ENCODE measurements at regions not wholly inside any gene's neighbourhood (a gene's known extent, or its start where the extent isn't known, plus 50 kb on each side); places are given as distances from the start of the nearest gene placed in this dataset.
"Not testable (repeated sequence)": the region's sequence is repeated elsewhere in the genome, so short reads cannot be mapped to it uniquely, and the experiment has no call there.

GRCh38 chr2:82175210-82175609 is 1870.7 kb upstream of the LRRTM1 start:
- not testable (repeated sequence) for DNase-seq; H3K27me3 Mint-ChIP-seq; H3K4me3 Mint-ChIP-seq; H3K36me3 Mint-ChIP-seq; H3K9me3 Mint-ChIP-seq; H3K27ac Mint-ChIP-seq; H3K4me1 Mint-ChIP-seq; ATAC-seq (replicated peaks)

DNA sequence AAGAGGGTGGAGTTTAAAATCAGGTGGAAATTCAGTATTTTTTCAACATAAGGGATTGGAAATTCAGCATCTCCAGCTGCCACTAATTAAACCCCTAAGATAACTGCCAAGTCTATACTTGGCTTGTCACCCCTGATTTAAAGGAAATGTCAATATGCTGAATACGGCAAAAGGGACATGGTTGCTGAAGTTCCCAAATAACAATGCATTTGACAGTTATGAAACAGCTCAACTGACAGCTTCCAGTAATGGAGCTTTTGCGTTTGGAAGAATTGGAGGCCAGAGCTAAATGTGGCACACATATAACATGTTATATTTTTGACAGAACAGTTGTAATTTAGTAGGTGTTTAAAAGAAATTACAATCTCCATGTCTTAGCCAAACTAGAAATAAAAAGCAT is 1867.9 kb upstream of the LRRTM1 start:
- Mint-ChIP-seq H3K9me3 (peaks cover 0 to 8% of the 10 kb centered on the region in 2 donors), H3K27me3 (no peaks in the 10 kb centered on the region), H3K27ac (no peak overlapping the region), H3K4me1 (no peaks in the 10 kb centered on the region), H3K36me3 (no peaks in the 10 kb centered on the region), H3K4me3 (no peak overlapping the region)
- no peak for DNase-seq
- ATAC-seq (replicated peaks), result no peak

DNA sequence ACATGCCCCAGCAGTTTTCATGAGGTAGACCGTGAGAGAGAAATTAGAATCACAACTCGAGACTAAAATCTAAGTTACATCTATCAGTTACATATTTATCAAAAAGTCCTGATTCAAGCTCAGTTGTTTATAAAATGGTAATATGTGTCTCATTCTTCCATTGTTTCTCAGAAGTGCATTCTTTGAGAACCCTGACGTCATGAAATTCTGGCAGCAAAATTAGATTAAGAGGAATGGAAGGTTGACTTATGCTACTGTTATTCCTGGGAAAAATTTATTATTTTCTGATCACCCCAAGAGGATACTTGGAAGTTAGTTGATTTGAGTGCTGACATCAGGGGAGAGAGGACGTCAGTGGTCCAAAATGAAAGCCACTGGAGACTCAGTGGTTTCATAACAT is 1864.8 kb upstream of the LRRTM1 start:
- Mint-ChIP-seq H3K36me3 (no peaks in the 10 kb centered on the region), H3K4me3 (no peak overlapping the region), H3K27me3 (no peaks in the 10 kb centered on the region), H3K27ac (no peak overlapping the region), H3K9me3 (peaks cover 0 to 5% of the 10 kb centered on the region in 2 donors), H3K4me1 (no peaks in the 10 kb centered on the region)
- DNase-seq, result no peak
- ATAC-seq (replicated peaks), result no peak

GRCh38 chr2:82165377-82165776 is 1860.8 kb upstream of the LRRTM1 start:
- no peaks in the 10 kb centered on the region for H3K27me3 Mint-ChIP-seq
- ATAC-seq (replicated peaks) (no peak), DNase-seq (no peak)
- H3K27ac Mint-ChIP-seq, result no peak overlapping the region
- H3K4me3 Mint-ChIP-seq, result no peak overlapping the region
- H3K4me1 Mint-ChIP-seq, result no peaks in the 10 kb centered on the region
- peaks cover 0 to 6% of the 10 kb centered on the region in 2 donors for H3K9me3 Mint-ChIP-seq
- H3K36me3 Mint-ChIP-seq, result no peaks in the 10 kb centered on the region

DNA sequence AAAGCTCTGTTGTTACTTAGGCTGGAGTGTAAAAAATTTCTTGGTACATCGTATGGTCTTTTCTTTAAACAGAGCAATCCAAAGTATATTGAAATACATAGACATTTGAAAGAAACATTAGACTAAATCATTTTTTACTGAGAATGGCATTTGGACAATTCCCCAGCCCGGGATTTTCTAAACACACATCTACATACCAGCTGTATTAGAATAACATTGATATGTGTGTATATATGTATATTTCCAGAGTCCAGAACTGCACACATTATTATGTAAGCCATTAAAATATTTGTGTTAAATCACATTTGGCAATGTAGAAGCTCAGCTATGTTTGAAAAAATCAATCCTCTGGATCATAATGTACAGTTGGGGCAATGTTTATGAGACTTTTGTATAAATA is 1853.6 kb upstream of the LRRTM1 start:
- H3K4me1 Mint-ChIP-seq, result no peaks in the 10 kb centered on the region
- ATAC-seq (replicated peaks) (no peak), DNase-seq (no peak)
- H3K9me3 Mint-ChIP-seq, result peaks cover 0 to 2% of the 10 kb centered on the region in 2 donors
- no peaks in the 10 kb centered on the region for H3K36me3 Mint-ChIP-seq
- no peak overlapping the region for H3K4me3 Mint-ChIP-seq
- H3K27ac Mint-ChIP-seq, result no peak overlapping the region
- H3K27me3 Mint-ChIP-seq, result no peaks in the 10 kb centered on the region

- H3K4me1 Mint-ChIP-seq, result no peaks in the 10 kb centered on the region
- H3K27me3 Mint-ChIP-seq, result no peaks in the 10 kb centered on the region
- DNase-seq (no peak), ATAC-seq (replicated peaks) (no peak)
- H3K27ac Mint-ChIP-seq, result no peak overlapping the region
- H3K9me3 Mint-ChIP-seq, result peaks cover 0 to 2% of the 10 kb centered on the region in 2 donors
- H3K4me3 Mint-ChIP-seq, result no peak overlapping the region
- no peaks in the 10 kb centered on the region for H3K36me3 Mint-ChIP-seq
These were observed 1850.9 kb upstream of the LRRTM1 start for GRCh38 chr2:82155469-82155868.

DNA sequence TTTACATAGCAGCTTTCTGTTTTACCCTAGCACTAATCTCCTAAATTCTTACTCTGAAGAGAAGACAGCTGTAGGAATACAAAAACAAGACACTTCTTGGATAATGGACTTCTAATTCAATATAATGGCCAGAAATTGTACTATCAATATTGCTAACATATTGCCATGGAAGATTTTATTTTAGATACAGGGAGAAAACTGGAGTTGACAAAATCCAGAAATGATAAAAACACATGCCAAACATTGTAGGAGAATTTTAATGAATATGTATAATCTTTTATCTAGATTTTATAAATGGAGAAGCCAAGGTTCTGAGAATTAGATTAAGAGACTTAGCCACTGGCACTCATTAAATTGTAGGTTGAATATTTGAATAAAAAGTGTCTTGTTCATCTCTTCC is 1838.8 kb upstream of the LRRTM1 start:
- Mint-ChIP-seq H3K27ac (no peak overlapping the region), H3K4me3 (no peak overlapping the region), H3K9me3 (peaks cover 4% of the 10 kb centered on the region in 2 donors), H3K36me3 (no peaks in the 10 kb centered on the region), H3K27me3 (no peaks in the 10 kb centered on the region), H3K4me1 (no peaks in the 10 kb centered on the region)
- no peak for ATAC-seq (replicated peaks)
- DNase-seq, result no peak

GRCh38 chr2:82139979-82140611 is 1835.5 kb upstream of the LRRTM1 start:
- Mint-ChIP-seq H3K9me3 (peaks cover 4% of the 10 kb centered on the region in 2 donors), H3K4me3 (no peak overlapping the region), H3K27me3 (no peaks in the 10 kb centered on the region), H3K4me1 (no peaks in the 10 kb centered on the region), H3K36me3 (no peaks in the 10 kb centered on the region), H3K27ac (no peak overlapping the region)
- DNase-seq (no peak), ATAC-seq (replicated peaks) (no peak)

DNA sequence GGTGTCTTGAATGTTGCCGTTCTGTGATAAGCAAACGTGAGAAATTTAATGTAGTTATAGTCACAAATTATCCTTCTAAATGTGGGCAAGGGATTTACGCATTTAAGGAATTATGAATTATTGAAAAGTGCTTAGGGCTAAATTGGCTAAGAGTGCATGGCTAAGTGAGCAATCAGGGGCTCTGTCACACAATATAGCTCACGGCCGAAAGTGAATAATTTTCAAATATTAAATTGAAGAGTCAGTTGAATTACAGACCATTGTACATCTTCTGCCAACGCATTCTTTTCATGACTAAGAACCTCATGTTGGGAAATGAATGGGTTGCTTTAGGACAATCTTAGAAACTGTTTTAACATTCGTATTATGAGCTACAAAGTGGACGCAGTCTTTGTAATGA is 1832.9 kb upstream of the LRRTM1 start:
- Mint-ChIP-seq H3K9me3 (peaks cover 2 to 4% of the 10 kb centered on the region in 2 donors), H3K4me3 (no peak overlapping the region), H3K4me1 (no peaks in the 10 kb centered on the region), H3K27ac (no peak overlapping the region), H3K36me3 (no peaks in the 10 kb centered on the region), H3K27me3 (no peaks in the 10 kb centered on the region)
- DNase-seq, result no peak
- ATAC-seq (replicated peaks), result no peak

DNA sequence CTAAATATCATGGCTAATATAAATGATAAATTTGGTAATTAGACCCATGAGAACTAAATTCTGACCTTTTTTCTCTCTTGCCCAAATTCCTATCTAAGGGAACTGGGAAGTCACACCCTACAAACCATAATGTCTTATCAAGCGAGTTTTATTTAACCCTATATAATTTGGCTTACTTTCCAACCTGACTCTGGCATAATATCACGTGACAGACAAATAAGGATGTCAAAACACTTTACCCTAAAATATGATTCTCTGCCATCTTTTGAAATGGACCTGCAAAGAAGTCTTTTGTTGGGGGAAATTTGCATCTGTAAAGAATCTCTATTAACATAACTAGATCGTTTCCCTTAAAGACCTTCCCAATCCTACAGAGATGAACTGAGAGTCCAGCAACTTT is 1823.5 kb upstream of the LRRTM1 start:
- no peak for DNase-seq
- Mint-ChIP-seq H3K27ac (no peak overlapping the region), H3K27me3 (no peaks in the 10 kb centered on the region), H3K4me3 (no peak overlapping the region), H3K36me3 (no peaks in the 10 kb centered on the region), H3K9me3 (peaks cover 0 to 7% of the 10 kb centered on the region in 2 donors), H3K4me1 (no peaks in the 10 kb centered on the region)
- no peak for ATAC-seq (replicated peaks)

GRCh38 chr2:82124629-82125028 is 1820.1 kb upstream of the LRRTM1 start:
- no peaks in the 10 kb centered on the region for H3K27me3 Mint-ChIP-seq
- H3K4me1 Mint-ChIP-seq, result no peaks in the 10 kb centered on the region
- no peak for DNase-seq
- peaks cover 0 to 4% of the 10 kb centered on the region in 2 donors for H3K9me3 Mint-ChIP-seq
- H3K36me3 Mint-ChIP-seq, result no peaks in the 10 kb centered on the region
- no peak overlapping the region for H3K27ac Mint-ChIP-seq
- no peak for ATAC-seq (replicated peaks)
- H3K4me3 Mint-ChIP-seq, result no peak overlapping the region

DNA sequence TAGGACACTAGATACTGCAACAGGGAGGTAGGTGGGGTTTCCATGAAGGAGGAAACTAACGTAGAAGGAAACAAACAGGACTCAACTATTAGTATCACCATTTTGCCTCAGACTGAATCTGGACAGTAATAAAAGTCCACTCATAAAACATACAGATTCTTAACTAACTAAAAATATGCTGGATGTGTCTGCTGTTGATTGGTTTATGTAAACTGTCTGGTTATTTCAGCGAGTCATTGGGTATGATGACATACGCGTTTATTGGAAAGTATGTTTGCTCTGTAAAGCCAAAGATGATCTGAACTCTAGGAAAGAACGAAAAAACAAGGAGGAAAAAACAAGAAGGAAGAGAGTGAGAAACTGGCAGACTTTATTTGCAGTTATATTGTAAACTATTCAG is 1816.1 kb upstream of the LRRTM1 start:
- Mint-ChIP-seq H3K4me3 (no peak overlapping the region), H3K27ac (no peak overlapping the region), H3K36me3 (no peaks in the 10 kb centered on the region), H3K9me3 (peaks cover 0 to 4% of the 10 kb centered on the region in 2 donors), H3K4me1 (no peaks in the 10 kb centered on the region), H3K27me3 (no peaks in the 10 kb centered on the region)
- ATAC-seq (replicated peaks) (no peak), DNase-seq (no peak)

DNA sequence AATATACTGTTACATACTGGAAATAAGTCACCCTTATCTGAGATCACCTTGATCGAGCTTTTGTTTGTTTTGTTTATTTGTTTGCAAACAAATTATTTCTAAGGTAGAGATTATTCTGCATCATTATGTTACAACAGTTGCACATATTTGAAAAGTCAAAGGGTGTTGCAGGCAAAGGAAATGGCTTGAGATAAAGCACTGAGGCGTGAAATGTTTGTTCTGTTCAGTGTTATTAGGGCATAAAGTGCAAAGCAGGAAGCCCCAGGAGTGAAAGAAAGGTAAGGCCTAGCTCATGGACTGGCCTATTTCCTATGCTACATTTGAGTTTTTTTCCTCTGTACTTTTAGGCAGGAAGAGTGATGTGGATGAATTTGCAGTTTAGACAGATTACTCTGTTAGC is 1815.6 kb upstream of the LRRTM1 start:
- Mint-ChIP-seq H3K27me3 (no peaks in the 10 kb centered on the region), H3K36me3 (no peaks in the 10 kb centered on the region), H3K9me3 (peaks cover 0 to 5% of the 10 kb centered on the region in 2 donors), H3K4me3 (no peak overlapping the region), H3K4me1 (no peaks in the 10 kb centered on the region), H3K27ac (no peak overlapping the region)
- DNase-seq, result no peak
- no peak for ATAC-seq (replicated peaks)

- H3K27ac Mint-ChIP-seq, result no peak overlapping the region
- no peaks in the 10 kb centered on the region for H3K27me3 Mint-ChIP-seq
- H3K4me1 Mint-ChIP-seq, result no peaks in the 10 kb centered on the region
- no peak overlapping the region for H3K4me3 Mint-ChIP-seq
- peaks cover 5 to 14% of the 10 kb centered on the region in 2 donors for H3K9me3 Mint-ChIP-seq
- H3K36me3 Mint-ChIP-seq, result no peaks in the 10 kb centered on the region
- ATAC-seq (replicated peaks) (no peak), DNase-seq (no peak)
These were observed 1804.9 kb upstream of the LRRTM1 start for GRCh38 chr2:82109418-82109817.

- Mint-ChIP-seq H3K27me3 (no peaks in the 10 kb centered on the region), H3K36me3 (no peaks in the 10 kb centered on the region), H3K27ac (no peak overlapping the region), H3K4me1 (no peaks in the 10 kb centered on the region), H3K4me3 (no peak overlapping the region), H3K9me3 (peaks cover 2% of the 10 kb centered on the region in 2 donors)
- DNase-seq, result no peak
- no peak for ATAC-seq (replicated peaks)
These were observed 1794.1 kb upstream of the LRRTM1 start for GRCh38 chr2:82098617-82099016.

DNA sequence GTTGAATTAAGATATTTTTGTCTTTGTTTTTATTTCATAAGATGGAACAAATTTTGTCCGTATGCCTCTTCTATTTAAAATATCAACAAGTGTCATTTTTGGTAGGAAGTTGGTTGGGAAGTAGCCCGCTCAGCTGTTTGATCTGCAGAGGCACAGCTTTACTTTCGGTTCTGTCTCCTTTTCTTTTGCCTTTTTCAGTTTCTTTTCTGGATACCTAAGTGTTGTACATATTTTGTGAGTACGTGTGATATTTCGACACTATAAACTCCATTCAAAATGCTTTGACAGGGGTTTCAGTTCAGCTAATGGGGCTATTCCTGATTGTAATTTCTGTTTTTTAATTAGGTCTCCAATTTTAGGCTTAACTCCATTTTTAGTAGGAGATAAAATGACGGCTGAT is 1785.0 kb upstream of the LRRTM1 start:
- no peak for DNase-seq
- Mint-ChIP-seq H3K27me3 (no peaks in the 10 kb centered on the region), H3K4me1 (no peaks in the 10 kb centered on the region), H3K4me3 (no peak overlapping the region), H3K27ac (no peak overlapping the region), H3K9me3 (peaks cover 4 to 13% of the 10 kb centered on the region in 2 donors), H3K36me3 (no peaks in the 10 kb centered on the region)
- ATAC-seq (replicated peaks), result no peak
